T-helper 22 cell (primary cell): ENCODE measurements at regions not wholly inside any gene's neighbourhood (a gene's known extent, or its start where the extent isn't known, plus 50 kb on each side); places are given as distances from the start of the nearest gene placed in this dataset.
"Not testable (repeated sequence)": the region's sequence is repeated elsewhere in the genome, so short reads cannot be mapped to it uniquely, and the experiment has no call there.

Source experiments
- DNase-seq: peaks from one replicate; pipeline ENCODE4 v3.0.0-alpha.2; 2020; ENCODE audit warnings: low read depth

DNA sequence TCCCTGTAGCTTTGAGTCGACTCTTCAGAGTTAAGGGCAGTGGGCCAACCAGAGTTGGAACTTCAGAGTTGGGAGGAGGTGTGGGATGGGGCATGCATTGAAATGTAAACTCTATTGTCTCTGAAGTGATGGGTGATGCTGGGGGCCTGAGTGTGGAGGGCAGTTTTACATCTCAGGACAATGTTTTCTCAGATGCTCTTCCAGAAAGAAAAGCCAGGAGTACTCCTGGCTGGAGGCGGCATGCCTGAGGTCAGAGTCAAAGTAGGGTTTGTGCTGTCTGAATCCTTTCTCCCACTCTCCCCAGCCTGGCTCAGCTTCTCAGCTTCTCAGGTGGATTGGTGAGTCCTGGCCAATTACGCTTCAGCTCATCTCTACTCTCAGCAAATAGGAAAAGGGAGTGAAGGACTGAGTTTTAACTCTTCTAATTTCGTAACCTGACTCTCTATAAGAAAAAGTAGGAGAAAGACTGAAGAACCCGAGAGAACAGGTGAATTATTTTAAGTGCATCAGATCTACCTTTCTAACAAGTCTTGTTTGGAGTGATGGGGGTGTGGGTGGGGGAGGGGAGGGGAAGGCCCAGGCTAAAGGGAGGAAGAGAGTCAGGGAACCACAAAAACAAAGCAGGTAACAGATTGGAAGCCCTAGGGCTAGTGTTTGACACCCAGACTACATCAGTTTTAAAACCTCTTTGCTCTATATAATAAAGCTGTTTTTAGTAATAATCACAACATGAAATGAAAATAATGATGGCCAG is 107.5 kb upstream of the PELI1 start:
- DNase-seq = no peak

DNA sequence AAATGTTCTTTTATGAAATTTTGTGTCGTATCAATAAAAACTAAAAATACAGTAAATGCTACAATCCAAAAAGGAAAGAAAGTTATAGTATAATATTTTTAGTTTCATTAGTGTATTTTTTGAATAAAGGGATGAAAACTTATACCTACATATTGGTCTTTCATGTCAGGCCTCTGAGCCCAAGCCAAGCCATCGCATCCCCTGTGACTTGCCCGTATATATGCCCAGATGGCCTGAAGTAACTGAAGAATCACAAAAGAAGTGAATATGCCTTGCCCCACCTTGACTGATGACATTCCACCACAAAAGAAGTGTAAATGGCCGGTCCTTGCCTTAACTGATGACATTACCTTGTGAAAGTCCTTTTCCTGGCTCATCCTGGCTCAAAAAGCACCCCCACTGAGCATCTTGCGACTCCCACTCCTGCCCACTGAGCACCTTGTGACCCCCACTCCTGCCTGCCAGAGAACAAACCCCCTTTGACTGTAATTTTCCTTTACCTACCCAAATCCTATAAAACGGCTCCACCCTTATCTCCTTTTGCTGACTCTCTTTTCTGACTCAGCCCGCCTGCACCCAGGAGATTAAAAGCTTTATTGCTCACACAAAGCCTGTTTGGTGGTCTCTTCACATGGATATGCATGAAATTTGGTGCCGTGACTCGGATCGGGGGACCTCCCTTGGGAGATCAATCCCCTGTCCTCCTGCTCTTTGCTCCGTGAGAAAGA is 108.2 kb upstream of the PELI1 start:
- not testable (repeated sequence) for DNase-seq

DNA sequence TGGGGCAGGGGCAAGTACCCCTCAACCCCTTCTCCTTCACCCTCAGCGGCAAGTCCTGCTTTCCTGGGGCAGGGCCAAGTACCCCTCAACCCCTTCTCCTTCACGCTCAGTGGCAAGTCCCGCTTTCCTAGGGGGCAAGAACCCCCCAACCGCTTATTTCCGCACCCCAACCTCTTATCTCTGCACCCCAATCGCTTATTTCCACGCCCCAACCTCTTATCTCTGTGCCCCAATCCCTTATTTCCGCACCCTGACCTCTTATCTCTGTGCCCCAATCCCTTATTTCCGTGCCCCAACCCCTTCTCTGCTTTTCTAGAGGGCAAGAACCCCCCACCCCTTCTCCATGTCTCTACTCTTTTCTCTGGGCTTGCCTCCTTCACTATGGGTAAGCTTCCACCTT is 109.2 kb upstream of the PELI1 start:
- not testable (repeated sequence) for DNase-seq

DNA sequence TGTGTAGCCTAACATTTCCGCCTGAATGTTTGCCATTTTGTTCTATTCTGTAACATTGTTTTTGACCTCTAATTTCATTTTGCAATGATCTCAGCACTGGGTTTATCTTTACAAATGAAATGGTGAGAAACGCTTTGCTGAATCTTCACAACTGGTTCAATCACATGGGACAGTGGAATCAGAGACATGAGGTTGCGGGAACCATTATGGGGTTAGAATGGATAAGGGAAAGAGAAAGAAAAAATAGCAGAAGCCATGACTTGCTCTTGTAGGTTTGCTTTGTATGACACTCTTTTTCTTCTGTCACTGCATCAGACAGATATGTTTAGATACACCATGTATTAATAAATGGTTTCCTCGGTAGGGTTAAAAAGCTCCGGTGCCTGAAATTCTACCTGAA is 114.3 kb upstream of the PELI1 start:
- no peak for DNase-seq

DNA sequence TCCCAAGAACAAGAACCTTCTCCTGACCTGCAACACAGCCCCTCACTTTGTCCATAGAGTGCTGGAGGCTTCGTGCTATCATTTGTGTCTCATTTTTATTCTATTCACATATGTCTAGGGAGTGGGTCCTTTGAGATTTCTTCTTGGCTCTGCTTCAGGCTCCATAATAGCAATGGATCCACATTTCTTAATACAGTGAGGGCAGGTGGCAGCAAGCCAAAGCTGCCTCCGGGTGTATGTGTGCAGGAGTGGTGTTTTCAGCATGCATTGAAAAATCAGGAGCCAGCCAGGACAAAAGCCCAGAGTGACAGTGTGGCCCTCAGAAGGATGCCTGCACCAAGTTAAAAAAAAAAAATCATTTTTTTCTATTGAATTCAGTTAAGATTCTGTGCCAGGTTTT is 115.1 kb upstream of the PELI1 start:
- no peak for DNase-seq

DNA sequence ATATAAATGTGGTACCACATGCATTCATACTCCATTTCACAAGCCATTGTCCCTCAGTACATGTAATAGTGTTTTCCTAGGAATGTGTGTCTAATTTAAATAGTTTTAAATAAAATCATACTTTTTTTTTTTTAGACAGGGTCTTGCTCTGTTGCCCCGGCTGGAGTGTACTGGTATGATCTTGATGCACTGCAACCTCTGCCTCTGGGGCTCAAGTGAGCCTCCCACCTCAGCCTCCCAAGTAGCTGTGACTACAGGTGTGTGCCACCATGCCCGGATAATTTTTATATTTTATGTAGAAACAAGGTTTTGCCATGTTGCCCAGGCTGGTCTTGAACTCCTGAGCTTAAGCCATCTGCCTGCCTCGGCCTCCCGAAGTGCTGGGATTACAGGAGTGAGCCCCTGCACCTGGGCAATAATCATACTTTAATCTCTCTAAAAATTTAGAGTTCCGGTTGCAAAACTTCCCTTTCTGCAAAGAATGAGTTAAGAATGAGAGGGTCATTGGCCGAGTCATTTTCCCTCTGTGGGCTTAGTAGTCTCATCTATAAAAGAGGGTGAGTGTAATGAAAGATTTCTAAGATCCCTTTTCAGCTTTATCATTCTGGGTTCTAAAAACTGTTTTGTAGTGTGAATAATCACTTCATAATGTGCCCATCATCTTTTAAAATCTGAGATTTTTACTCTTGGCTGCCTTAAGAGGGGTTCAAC is 116.0 kb upstream of the PELI1 start:
- DNase-seq = no peak

DNA sequence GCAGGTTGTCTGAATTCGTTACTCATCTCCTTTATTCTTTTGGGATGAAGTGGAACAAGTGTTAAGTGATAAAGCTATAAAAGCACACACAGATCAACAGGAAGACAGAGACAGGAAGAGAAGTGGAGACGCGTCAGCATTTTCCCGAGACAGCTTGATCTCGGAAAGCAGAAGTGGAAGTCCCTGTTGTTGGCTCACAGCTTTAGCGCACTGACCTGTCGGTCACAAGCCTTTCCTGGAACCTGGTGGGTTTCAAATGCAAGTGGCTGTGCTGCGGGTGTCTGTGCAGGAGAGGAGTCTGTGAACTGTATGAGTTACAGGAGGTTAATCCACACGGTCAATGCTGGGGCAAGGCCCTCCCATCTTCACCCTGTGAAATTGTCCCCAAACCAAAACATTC is 116.6 kb upstream of the PELI1 start:
- DNase-seq = no peak

DNA sequence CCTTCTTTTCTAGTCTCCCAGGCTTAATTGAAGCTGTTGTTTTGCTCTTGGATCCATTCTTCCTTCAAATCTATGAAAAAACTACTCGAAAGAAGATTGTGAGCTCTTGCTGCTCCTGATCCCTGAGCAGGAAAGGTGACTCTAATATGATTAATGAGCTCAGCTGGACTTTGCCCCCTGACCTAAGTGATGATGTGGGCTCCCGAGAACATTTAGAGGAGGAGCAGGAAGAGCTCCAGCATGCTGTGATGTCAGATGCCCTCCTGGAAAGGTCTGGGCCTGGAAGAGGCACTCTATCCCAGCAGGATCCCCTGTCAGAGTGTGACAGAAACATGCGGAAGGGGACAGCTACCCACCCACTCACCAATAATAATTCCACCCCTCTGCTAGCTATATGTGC is 117.9 kb upstream of the PELI1 start:
- no peak for DNase-seq

DNA sequence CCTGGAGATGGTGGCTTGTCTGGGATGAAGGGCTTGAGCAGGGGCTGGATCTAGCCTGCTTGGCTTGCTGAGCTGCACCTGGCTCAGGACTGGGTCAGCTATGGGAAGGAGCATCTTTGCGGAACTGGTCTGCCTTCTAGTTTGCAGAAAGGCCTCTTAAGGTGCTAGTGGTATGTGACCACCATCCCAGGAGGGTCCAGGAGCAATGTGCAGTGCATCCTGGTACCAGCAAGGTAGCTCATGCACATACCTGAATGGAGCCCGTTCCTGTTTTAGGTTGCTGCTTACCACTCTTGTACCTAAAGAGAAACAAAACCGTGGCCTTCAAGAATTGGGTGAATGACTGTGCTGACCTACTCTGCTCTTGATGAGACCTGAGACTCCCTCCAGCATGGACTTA is 118.6 kb upstream of the PELI1 start:
- no peak for DNase-seq

DNA sequence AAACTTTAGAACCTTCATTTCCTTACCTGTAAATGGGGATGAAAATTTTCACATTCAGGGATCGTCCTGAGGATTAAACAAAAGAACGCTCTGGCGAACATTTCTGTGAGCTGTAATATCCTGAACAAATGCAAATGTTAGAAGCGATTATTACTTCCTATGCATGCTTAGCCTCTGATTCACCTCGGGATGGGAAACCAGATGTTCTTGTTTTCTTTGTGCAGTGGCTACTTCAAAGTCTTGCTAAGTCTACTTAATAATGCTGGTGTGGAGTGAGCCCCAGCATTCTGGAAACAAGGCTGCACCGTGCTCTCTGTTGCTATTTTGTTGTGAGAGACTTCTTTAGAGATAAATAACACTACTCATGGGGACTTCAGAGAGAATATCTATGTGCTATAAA is 119.1 kb upstream of the PELI1 start:
- DNase-seq = no peak

DNA sequence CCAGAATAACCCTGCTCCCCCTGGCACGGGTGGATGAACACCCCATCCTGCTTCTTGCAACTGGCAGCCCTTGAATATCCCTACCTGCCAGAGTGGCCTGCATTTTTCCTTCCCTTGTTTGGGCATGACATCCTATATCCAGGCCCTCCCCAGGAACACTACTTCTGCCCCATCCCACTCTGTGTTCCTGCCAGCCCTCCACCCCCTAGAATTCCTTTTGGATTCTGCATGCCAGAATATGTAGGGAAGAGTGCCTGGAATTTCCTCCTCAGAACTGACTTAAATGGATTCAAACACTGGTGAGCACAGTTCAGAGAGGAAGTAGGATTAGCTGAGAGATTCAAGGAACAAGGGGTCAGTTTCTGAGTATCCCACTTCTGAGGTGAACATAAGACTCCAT is 123.5 kb upstream of the PELI1 start:
- no peak for DNase-seq

DNA sequence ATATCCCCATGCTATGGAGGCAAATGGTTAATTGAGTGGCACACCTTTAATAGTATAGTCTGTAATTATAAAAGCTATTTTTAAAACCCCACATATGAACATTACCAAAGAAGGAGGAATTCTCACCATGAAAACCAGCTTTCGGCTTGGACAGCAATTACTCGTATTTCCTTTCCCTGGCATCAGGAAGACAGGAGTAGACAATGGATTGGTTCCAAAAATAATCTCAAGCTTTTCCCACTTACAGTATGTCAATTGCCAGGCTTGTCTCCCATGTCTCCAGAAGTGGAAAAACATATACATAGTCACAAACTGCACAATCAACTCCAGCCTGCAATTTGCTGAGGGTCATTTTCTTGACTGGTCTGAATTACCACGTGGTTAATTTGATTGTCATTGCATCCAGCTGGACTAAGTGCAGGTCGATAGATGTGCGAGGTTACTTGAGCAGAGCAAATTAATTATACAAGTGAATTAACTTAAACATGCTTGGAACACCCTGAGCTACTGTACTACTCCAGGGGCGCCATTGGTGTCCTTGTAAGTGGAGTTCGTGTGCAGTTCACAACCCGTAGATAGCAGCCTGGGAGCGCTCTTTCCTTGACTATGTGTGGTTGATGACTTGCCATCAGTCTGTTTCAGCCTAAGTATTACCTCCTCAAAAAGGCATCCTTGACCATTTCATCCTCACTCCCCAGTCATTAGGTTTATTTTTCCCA is 124.3 kb upstream of the PELI1 start:
- no peak for DNase-seq

DNA sequence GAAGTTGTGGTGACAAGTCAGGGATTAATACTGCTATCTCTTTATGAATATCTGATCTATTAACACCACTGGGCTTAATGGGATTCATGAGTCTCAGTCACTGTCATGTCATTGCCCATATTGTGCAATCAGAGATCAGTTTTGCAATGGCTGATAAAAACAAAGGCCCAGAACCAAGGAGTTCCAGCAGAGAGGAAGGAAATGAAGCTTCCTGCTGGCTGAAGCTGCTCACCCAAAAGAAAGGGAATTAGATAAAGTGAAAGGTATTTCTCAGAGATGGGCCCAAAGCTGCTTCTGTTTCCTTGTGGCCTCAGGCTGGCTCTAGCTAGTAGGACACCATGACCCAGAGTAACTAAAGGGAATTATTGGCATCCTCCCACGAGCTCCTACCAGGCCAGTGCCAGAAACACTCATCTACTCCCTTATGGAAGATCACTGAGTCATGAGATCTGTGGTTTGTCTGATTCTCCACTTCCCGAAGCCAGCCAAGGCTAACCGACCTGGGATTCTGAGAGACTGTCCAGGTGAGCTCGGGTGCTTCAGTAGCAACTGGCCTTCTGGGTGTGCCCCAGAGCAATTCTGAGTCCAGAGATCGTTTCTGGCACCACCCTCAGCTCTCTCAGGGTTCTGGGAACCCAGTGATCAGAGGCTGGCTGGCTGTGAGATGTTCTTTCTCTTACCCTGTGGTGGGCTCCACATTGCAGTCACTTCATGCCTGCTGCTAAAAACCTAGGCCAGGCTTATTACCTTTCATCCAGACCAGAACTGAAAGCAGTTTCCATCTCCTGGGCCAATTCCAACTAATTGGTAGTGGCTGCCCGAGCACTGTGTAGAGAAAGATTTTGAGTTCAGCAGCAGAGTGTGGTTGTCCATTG is 129.5 kb upstream of the PELI1 start:
- no peak for DNase-seq

DNA sequence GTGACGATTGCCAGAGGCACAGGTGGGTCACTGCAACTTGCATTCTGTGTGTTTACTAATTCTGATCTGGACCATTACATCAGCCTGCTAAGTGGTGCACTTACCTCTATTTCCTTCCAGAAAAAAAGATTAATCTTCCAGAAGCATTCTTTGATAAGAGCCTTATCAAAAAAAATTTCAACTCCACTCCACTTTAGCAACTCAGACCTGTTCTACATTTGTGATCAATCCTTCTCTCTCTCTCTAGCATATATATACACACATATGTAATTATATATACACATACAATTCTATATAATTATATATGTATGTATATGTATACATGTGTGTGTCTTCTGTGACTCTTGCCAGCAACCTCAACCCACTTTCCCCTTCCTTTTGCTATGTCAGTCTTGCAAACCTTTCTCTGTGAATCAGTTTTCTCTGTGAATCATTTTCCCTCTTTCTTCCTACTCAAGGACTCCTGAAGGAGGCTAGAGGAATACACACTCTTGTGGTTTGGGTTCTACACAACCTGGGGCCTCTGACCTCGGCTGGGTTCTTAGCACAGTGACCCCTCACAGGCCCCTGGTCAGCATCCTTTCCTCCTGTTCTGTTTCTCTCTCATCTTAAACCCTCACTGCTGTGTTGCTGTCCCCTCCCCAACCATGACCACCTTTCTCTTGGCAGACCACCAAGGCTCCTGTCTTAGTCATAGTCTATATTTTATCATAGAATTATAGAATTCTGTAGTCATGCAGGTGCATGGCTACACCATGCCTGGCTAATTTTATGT is 130.4 kb upstream of the PELI1 start:
- no peak for DNase-seq

DNA sequence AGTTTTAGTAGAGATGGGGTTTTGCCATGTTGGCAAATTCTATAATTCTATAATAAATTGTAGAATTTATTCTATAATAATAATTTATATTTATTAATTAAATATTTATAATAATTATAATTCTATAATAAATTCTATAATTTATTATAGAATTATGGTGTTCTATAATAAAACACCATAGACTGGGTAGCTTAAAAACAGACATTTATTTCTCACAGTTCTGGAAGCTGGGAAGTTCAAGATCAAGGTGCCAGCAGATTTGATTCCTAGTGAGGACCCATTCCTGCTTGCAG is 130.9 kb upstream of the PELI1 start:
- DNase-seq = no peak

DNA sequence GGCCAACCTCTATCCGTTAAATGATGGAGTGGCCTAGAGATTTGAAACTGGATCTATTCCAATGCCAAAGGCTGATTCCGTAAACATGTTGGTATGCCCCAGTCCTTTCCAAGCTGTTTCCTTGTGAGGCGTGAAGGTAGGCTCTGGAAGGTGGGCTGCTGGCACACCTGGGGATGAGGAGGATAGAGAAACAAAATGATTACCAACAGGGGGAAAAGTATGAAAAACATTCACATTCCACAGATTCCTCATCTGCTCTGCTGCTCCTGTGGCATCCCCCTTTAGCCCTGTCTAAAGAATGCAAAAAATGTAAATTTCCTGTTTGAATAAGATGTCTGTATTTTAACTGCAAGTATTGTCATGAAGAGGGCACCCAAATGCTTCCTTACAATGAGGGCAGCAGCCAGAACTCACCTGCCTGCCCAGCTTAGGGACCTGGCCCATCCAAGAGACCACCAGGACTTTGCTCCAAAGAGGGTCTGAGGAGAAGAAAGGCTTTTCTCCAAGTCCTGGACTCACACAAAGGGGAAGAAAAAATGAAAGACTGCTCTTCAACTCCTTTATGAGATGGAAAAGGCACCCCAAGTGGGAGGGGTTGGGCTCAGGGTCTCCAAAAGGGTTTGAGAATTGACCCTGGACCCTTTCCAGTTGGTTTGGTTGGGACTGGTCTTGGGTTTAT is 132.3 kb upstream of the PELI1 start:
- no peak for DNase-seq

DNA sequence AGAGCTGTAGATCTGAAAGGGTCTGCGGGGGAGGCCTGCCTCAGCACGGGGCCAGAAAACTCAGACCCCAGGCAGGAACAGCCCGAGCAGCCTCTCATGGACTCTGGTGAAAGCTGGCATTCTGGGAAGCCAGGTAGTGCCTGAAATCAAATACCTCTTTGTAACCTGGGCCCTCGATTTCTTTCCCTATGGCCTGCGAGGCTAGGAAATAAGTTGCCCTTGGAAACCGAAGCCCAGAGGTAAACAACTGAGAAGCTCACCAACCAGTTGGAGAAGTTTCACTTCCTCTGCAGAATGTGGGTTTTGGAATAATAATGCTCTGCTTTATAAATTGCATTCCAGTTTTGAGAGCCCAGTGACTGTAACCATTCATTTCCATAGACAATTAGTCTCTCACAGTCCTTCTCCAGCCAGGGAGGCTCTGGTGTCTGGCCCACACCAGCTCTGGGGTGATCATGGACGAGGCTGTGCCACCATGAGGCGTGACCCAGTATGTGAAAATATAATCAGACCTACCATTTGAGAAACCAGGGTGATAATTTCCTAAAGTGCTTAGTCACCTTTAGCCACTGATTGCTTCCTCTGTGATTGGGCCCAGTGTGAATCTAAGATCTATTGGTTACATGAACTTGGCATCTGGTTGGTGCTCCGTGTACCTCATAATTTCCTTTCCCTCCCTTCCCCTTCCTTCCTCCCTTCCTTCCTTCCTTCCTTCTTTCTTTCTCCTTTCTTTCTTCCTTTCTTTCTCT is 133.1 kb upstream of the PELI1 start:
- DNase-seq = no peak

DNA sequence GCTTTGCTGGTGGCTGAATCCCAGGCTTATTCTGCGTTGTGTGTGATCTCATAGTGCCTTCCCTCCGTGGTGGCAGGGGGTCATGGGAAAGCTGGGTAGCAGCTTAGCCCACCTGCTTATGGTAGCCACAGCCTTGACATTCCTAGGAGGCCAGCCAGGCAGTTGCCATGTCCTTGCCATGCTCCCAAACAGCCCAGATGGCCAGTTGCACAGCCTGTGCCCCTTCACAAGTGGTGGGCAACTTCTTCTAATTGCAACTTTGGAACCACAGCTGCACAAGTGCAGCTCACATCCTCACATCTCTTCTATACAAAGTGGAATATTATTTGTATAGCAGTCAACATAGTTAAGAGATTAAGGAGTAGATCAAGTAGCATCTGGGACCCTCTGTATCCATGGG is 136.6 kb upstream of the PELI1 start:
- DNase-seq = not testable (repeated sequence)

DNA sequence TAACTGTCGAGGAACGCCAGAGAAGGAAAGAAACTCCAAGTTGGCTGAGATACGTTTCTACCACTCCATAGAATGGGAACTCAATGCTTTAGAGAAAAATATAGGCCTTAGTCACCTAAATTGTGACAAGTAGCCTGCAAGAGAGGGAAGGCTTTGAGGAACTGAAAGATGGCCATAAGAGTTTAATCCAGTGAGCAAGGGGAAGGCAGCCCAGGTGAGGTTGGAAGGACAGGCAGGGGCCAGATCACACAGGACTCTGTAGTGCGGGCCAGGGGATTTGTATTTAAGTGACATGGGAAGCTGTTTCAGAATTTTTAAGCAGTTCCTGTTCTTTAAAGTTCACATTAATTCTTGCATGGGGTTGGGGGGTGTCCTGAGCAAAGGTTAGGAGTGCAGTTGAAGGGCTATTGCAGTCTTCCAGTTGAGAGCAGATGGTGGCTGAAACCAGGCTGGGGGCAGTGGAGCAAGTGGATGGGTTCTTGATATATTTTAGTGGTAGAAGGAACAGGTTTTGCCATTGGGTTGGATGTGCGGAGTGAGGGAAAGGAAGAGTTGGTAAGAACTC is 138.9 kb upstream of the PELI1 start:
- no peak for DNase-seq
